LNCAP (cell line): ENCODE measurements at regions not wholly inside any gene's neighbourhood (a gene's known extent, or its start where the extent isn't known, plus 50 kb on each side); places are given as distances from the start of the nearest gene placed in this dataset.

ENCODE experiments used
- CTCF ChIP-seq: fragments of 450-650 bp; IDR thresholded peaks from 2 replicates; pipeline ENCODE4 v1.5.1; 2017; ENCODE audit warnings: mild to moderate bottlenecking

GRCh38 chr15:93189561-93189960 lies 100.5 kb upstream of the RGMA start:
- TF ChIP-seq CTCF = no peak

- TF ChIP-seq CTCF = no peak
These were observed 99.2 kb upstream of the RGMA start for GRCh38 chr15:93188236-93188635.

- no peak for TF ChIP-seq CTCF
These were observed 96.8 kb upstream of the RGMA start for GRCh38 chr15:93185796-93186195.

DNA sequence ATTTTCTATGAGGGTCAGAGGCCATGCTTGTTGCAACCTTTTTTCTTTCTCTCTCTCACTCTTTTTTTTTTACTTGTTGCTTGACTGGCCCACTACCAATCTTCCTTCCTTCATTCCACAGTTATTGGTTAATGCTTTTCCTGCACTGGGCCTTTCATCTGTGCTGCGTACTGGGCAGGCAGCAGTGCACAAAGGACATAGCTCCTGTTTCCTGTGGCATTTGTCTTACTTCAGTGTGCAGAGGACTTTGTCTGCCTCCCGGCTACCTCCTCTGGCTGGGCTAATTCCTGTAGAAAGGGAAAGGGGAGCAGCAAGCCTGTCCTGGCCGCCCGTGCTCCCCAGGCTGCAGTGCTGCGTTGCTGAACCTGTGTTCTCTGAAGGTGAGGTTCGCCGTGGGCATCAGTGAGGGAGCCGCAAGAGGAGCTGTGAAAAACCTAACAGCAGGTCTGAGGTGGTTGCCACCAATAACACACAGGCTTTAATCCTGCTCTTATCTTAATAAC lies 93.7 kb upstream of the RGMA start:
- TF ChIP-seq CTCF = no peak

DNA sequence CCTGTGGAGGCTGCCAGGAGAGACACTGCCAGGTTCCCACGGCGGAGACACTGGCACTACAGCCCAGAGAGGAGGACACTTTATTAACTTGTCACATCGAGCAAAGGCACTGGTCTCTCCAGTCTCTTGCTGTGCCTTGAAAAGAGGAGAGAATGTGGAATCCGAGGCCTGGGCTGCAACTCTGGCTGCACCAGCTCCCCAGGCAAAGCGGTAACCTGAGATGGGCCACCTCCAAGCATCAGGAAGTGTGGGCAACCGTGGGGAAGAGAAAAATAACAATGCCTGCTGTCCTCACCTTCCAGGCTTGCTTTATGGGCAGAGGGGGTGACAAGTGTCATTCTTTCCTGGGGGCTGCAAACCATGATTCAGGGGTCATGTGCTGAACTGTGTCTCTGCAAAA lies 91.6 kb upstream of the RGMA start:
- TF ChIP-seq CTCF = no peak

- no peak for TF ChIP-seq CTCF
These were observed 91.1 kb upstream of the RGMA start for GRCh38 chr15:93180128-93180527.

GRCh38 chr15:93179700-93180102 lies 90.7 kb upstream of the RGMA start:
- TF ChIP-seq CTCF = no peak

GRCh38 chr15:93179072-93179471 lies 90.1 kb upstream of the RGMA start:
- TF ChIP-seq CTCF = no peak
